ENCODE measurements at regions not wholly inside any gene's neighbourhood (a gene's known extent, or its start where the extent isn't known, plus 50 kb on each side); places are given as distances from the start of the nearest gene placed in this dataset.

- no peak for TF ChIP-seq POLR2A (IDR thresholded peaks at IDR 0.05)
- TF ChIP-seq, protein P1, sequence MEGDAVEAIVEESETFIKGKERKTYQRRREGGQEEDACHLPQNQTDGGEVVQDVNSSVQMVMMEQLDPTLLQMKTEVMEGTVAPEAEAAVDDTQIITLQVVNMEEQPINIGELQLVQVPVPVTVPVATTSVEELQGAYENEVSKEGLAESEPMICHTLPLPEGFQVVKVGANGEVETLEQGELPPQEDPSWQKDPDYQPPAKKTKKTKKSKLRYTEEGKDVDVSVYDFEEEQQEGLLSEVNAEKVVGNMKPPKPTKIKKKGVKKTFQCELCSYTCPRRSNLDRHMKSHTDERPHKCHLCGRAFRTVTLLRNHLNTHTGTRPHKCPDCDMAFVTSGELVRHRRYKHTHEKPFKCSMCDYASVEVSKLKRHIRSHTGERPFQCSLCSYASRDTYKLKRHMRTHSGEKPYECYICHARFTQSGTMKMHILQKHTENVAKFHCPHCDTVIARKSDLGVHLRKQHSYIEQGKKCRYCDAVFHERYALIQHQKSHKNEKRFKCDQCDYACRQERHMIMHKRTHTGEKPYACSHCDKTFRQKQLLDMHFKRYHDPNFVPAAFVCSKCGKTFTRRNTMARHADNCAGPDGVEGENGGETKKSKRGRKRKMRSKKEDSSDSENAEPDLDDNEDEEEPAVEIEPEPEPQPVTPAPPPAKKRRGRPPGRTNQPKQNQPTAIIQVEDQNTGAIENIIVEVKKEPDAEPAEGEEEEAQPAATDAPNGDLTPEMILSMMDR (IDR thresholded peaks at IDR 0.05), result no peak
These were observed 397.0 kb downstream of the DIRAS2 start for GRCh38 chr9:90245661-90246060.
